IMR-90 (cell line): ENCODE measurements at regions not wholly inside any gene's neighbourhood (a gene's known extent, or its start where the extent isn't known, plus 50 kb on each side); places are given as distances from the start of the nearest gene placed in this dataset.
"Not testable (repeated sequence)": the region's sequence is repeated elsewhere in the genome, so short reads cannot be mapped to it uniquely, and the experiment has no call there.

ENCODE experiments used
- ATAC-seq: fragments of 200-7000 bp; cut with Tn5 transposase; 2 replicates; pipeline ENCODE4 v1.9.1; 2020; ENCODE audit warnings: low read depth, mild to moderate bottlenecking, moderate library complexity
- BruUV-seq: library from RNA; stranded (reverse); fragments of 400-500 nt; replicated peaks from 2 replicates; lab custom pipeline; 2021; lab: Mats Ljungman, UMichigan
- CTCF ChIA-PET: fragments of 300-600 bp; formaldehyde crosslinking; extraction: SDS; loops from one replicate; lab custom pipeline; 2021; ENCODE audit warnings: antibody characterized with exemption; lab: Yijun Ruan, JAX
- POLR2A ChIA-PET: fragments of 300-600 bp; sonication (Branson Sonifier 250); formaldehyde crosslinking; loops from one replicate; lab custom pipeline; 2022; ENCODE audit warnings: antibody characterized with exemption; ENCODE audit not compliant: unreplicated experiment; lab: Charles Lee
- DNase-seq: peaks from one replicate; pipeline ENCODE4 v3.0.0; 2013
- H2AFZ ChIP-seq: replicated peaks from 2 replicates; pipeline ENCODE3; 2013; ENCODE audit warnings: low read length, mild to moderate bottlenecking; ENCODE audit not compliant: poor library complexity
- H2AK5ac ChIP-seq: 2 replicates; pipeline ENCODE4 v1.6.1; 2013; ENCODE audit warnings: low read depth, low read length, inconsistent platforms
- H2AK9ac ChIP-seq: replicated peaks from 2 replicates; pipeline ENCODE3; 2013; ENCODE audit warnings: mild to moderate bottlenecking, low read depth, low read length, moderate library complexity; ENCODE audit not compliant: poor library complexity
- H2BK120ac ChIP-seq: 2 replicates; pipeline ENCODE4 v1.6.1; 2013; ENCODE audit warnings: low read depth, low read length, inconsistent platforms
- H2BK15ac ChIP-seq: 3 replicates; pipeline ENCODE4 v1.6.1; 2013; ENCODE audit warnings: low read depth, low read length, inconsistent platforms
- H2BK20ac ChIP-seq: 2 replicates; pipeline ENCODE4 v1.6.1; 2013; ENCODE audit warnings: low read depth, mild to moderate bottlenecking, inconsistent platforms, low read length, moderate library complexity
- H2BK5ac ChIP-seq: 2 replicates; pipeline ENCODE4 v1.6.1; 2013; ENCODE audit warnings: mild to moderate bottlenecking, low read depth, low read length, inconsistent platforms; ENCODE audit not compliant: poor library complexity, severe bottlenecking
- H3K14ac ChIP-seq: replicated peaks from 2 replicates; pipeline ENCODE4 v1.6.1; 2013; ENCODE audit warnings: low read depth, low read length, inconsistent platforms
- H3K18ac ChIP-seq: 2 replicates; pipeline ENCODE4 v1.6.1; 2013; ENCODE audit warnings: low read depth, low read length, control low read depth
- H3K23ac ChIP-seq: 2 replicates; pipeline ENCODE4 v1.6.1; 2013; ENCODE audit warnings: low read depth, low read length, inconsistent platforms
- H3K27ac ChIP-seq: 2 replicates; pipeline ENCODE4 v1.5.1; 2013; ENCODE audit warnings: mild to moderate bottlenecking, control low read depth, low read length; ENCODE audit not compliant: insufficient read depth
- H3K27me3 ChIP-seq: 2 replicates; pipeline ENCODE4 v1.6.1; 2013; ENCODE audit warnings: low read length; ENCODE audit not compliant: control insufficient read depth, insufficient read depth
- H3K36me3 ChIP-seq: 2 replicates; pipeline ENCODE4 v1.6.1; 2013; ENCODE audit warnings: low read length, mixed read lengths; ENCODE audit not compliant: control insufficient read depth, insufficient read depth
- H3K4ac ChIP-seq: 2 replicates; pipeline ENCODE4 v1.6.1; 2013; ENCODE audit warnings: low read depth, low read length, inconsistent platforms
- H3K4me1 ChIP-seq: 2 replicates; pipeline ENCODE4 v1.6.1; 2013; ENCODE audit warnings: low read length, mixed read lengths; ENCODE audit not compliant: control insufficient read depth, insufficient read depth
- H3K4me2 ChIP-seq: 2 replicates; pipeline ENCODE4 v1.6.1; 2013; ENCODE audit warnings: low read depth, mild to moderate bottlenecking, control low read depth, low read length, moderate library complexity
- H3K4me3 ChIP-seq: 2 replicates; pipeline ENCODE4 v1.5.1; 2013; ENCODE audit warnings: low read depth, mild to moderate bottlenecking, control low read depth, low read length, moderate library complexity; ENCODE audit not compliant: insufficient read depth
- H3K56ac ChIP-seq: 2 replicates; pipeline ENCODE4 v1.6.1; 2013; ENCODE audit warnings: low read length, inconsistent platforms; ENCODE audit not compliant: insufficient read depth; ENCODE audit errors: extremely low read depth
- H3K79me1 ChIP-seq, 2 experiments: 2 replicates each; pipeline ENCODE4 v1.6.1; 2013; ENCODE audit warnings: low read length in 2 of 2, inconsistent platforms in 1 of 2, low read depth in 1 of 2
- H3K9ac ChIP-seq: 2 replicates; pipeline ENCODE4 v1.6.1; 2013; ENCODE audit warnings: low read depth, low read length, control low read depth
- H3K9me1 ChIP-seq: 2 replicates; pipeline ENCODE4 v1.6.1; 2013; ENCODE audit warnings: low read length, inconsistent platforms; ENCODE audit not compliant: insufficient read depth
- H3K9me3 ChIP-seq: 2 replicates; pipeline ENCODE4 v1.6.1; 2013; ENCODE audit warnings: low read length; ENCODE audit not compliant: control insufficient read depth, insufficient read depth
- H4K20me1 ChIP-seq: 2 replicates; pipeline ENCODE4 v1.6.1; 2013; ENCODE audit warnings: low read length, inconsistent platforms; ENCODE audit not compliant: insufficient read depth
- H4K5ac ChIP-seq: 2 replicates; pipeline ENCODE4 v1.6.1; 2013; ENCODE audit warnings: mild to moderate bottlenecking, low read depth, low read length, control low read depth
- H4K8ac ChIP-seq, 2 experiments: 2 replicates each; pipeline ENCODE4 v1.6.1; 2013; ENCODE audit warnings: low read depth in 2 of 2, low read length in 2 of 2, control low read depth in 1 of 2, inconsistent platforms in 1 of 2
- H4K91ac ChIP-seq: 2 replicates; pipeline ENCODE4 v1.6.1; 2013; ENCODE audit warnings: low read depth, low read length, inconsistent platforms; ENCODE audit not compliant: insufficient read depth
- USF2 ChIP-seq: fragments of 150-350 bp; IDR thresholded peaks from 2 replicates; pipeline ENCODE4 v1.6.1; 2017; ENCODE audit warnings: mild to moderate bottlenecking, antibody characterized with exemption, low read length, low read depth
- WGBS, 2 experiments: methylation state at CpG; one replicate each; pipeline versions ENCODE4 v1.1.5 to v1.1.7; 2013; ENCODE audit warnings: missing lambda C conversion rate in 2 of 2; ENCODE audit not compliant: insufficient read length in 1 of 2; ENCODE audit errors: extremely low coverage in 2 of 2; 5-methylcytosine and 5-hydroxymethylcytosine counted together
- dilution Hi-C: fragments of 300-500 bp; cut with HindIII; formaldehyde crosslinking; loops from one replicate; pipeline ENCODE4 v1.14.3; 2018; ENCODE audit warnings: low sequenced_read_pairs; ENCODE audit not compliant: unreplicated experiment
- in situ Hi-C: fragments of 300-500 bp; cut with MboI; formaldehyde crosslinking; loops from 3 replicates; pipeline ENCODE4 v1.14.3; 2019; ENCODE audit warnings: low sequenced_read_pairs, inconsistent platforms, mixed read lengths
- intact Hi-C: fragments of 100-400 bp; cut with micrococcal nuclease; formaldehyde crosslinking; loops from 2 replicates; pipeline ENCODE4 v1.10.0; 2022

- Histone ChIP-seq H3K9ac (no peak overlapping the region), H2BK120ac (no peak overlapping the region), H2AK9ac (no peak overlapping the region), H2BK20ac (no peak overlapping the region), H2BK5ac (no peak overlapping the region), H4K8ac (no peak overlapping the region), H3K36me3 (no peaks in the 10 kb centered on the region), H3K56ac (no peak overlapping the region), H3K23ac (no peak overlapping the region), H2AFZ (no peak overlapping the region), H3K4me1 (peaks cover 11% of the 10 kb centered on the region), H3K4me2 (no peak overlapping the region), H3K14ac (0 out of 2 replicates have a peak overlapping the region, but pooled peaks have one; percentile 15), H3K9me1 (no peaks in the 10 kb centered on the region; the same call in 1 of the 2 replicates), H4K20me1 (no peaks in the 10 kb centered on the region), H4K5ac (no peak overlapping the region), H3K27ac (no peak overlapping the region), H3K4me3 (no peak overlapping the region), H4K91ac (no peak overlapping the region), H3K9me3 (no peaks in the 10 kb centered on the region), H3K79me1 (no peaks in the 10 kb centered on the region), H2AK5ac (peak overlapping the region; percentile 3; the same call in 1 of the 2 replicates), H3K4ac (no peak overlapping the region), H3K27me3 (no peaks in the 10 kb centered on the region), H2BK15ac (no peak overlapping the region), H3K18ac (no peak overlapping the region)
- no peak for ATAC-seq
- intact Hi-C loops, result no loop called here
- no peak for DNase-seq
- dilution Hi-C loops, result no loop called here
- TF ChIP-seq USF2, result no peak
- BruUV-seq, result no TSS peak
- CTCF ChIA-PET, result no interaction called here
- in situ Hi-C loops, result no loop called here
- POLR2A ChIA-PET, result no interaction called here
- 58% methylated on average over 2 of the region's 15 CpGs; no CpG with 5 or more reads in 1 of the 2 experiments for WGBS, 2 experiments
Measured at GRCh38 chr13:44730099-44730498, 154.0 kb upstream of the TSC22D1 start.

GRCh38 chr13:44727591-44727990, 151.5 kb upstream of the TSC22D1 start:
- H2AFZ ChIP-seq, DNase-seq, H3K14ac ChIP-seq, ATAC-seq, H3K9ac ChIP-seq, H3K9me1 ChIP-seq, H3K36me3 ChIP-seq, H4K5ac ChIP-seq, H4K91ac ChIP-seq, H3K56ac ChIP-seq, H3K4me3 ChIP-seq, H2BK120ac ChIP-seq, H2BK5ac ChIP-seq, H2AK5ac ChIP-seq, H3K27me3 ChIP-seq, H2AK9ac ChIP-seq, H4K8ac ChIP-seq, H3K18ac ChIP-seq, H3K4me2 ChIP-seq, H3K23ac ChIP-seq, BruUV-seq, H4K20me1 ChIP-seq, H3K27ac ChIP-seq, in situ Hi-C loops, H3K79me1 ChIP-seq, H3K9me3 ChIP-seq, H3K4me1 ChIP-seq, H3K4ac ChIP-seq, H2BK20ac ChIP-seq, POLR2A ChIA-PET, dilution Hi-C loops: not testable (repeated sequence)
- intact Hi-C loops, result loop anchor here (5.0 kb wide), 1 partner anchor 150 kb away; the partner anchor contains the start of gene TSC22D1
- CTCF ChIA-PET, result interaction anchor here (1.3 to 1.7 kb wide), 2 partner anchors 10 to 13 kb away, joined by 5 to 6 read pairs; no protein-coding TSS in a partner anchor
- H2BK15ac ChIP-seq, result 0 out of 3 replicates have a peak overlapping the region, but pooled peaks have one; percentile 85
- WGBS, 2 experiments, result 100% methylated on average over 1 of the region's 7 CpGs; no CpG with 5 or more reads in 1 of the 2 experiments
